GM12873 (cell line): ENCODE measurements at regions not wholly inside any gene's neighbourhood (a gene's known extent, or its start where the extent isn't known, plus 50 kb on each side); places are given as distances from the start of the nearest gene placed in this dataset.

Experiments used
- CTCF ChIP-seq: IDR thresholded peaks from 2 replicates; pipeline ENCODE4 v1.5.1; 2012; ENCODE audit warnings: low read depth, mild to moderate bottlenecking, moderate library complexity, low read length, control low read depth; ENCODE audit not compliant: insufficient read depth; ENCODE audit errors: missing control alignments

DNA sequence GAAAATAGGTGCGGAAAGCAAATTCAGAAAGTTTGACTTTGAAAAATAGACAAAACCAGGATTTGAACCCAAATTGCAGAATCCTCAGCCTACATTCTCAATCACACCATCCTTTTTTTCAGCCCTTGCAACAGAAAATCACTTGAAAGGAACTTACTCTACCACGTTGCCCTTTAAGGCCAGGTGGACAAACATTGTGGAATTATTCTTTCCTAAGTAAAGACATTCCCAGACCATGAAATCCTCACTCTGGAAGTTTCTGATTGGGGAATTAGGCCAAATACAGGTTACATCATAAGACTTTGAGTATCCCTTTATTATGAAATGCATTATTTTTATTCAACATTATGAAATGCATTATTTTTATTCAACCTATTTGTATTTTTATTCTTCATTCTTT, 259.4 kb downstream of the RAD51AP2 start:
- no peak for TF ChIP-seq CTCF

- no peak for TF ChIP-seq CTCF
Observed at GRCh38 chr2:17257189-17257909, 260.9 kb downstream of the RAD51AP2 start.

- TF ChIP-seq CTCF, result no peak
Observed at GRCh38 chr2:17255071-17255470, 263.2 kb downstream of the RAD51AP2 start.

DNA sequence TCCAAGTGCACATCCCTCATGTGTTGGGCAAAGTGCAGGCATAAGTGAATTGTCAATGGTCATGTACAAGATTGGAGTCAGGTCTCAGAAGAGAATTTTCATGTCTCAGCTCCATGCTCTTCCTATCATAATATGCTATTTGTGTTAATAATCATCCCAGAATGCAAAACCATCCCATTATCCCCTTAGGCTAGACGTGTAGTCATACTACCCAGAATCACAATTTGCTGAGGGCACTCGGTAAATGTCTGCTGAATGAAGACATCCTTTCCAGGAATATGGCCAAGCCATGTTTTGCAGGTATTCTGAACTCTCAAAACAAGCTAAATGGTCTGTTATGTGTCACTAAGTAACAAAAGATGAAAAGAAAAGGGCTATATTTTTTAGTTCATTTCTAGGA, 263.8 kb downstream of the RAD51AP2 start:
- no peak for TF ChIP-seq CTCF

GRCh38 chr2:17252258-17252657, 266.0 kb downstream of the RAD51AP2 start:
- TF ChIP-seq CTCF, result no peak

DNA sequence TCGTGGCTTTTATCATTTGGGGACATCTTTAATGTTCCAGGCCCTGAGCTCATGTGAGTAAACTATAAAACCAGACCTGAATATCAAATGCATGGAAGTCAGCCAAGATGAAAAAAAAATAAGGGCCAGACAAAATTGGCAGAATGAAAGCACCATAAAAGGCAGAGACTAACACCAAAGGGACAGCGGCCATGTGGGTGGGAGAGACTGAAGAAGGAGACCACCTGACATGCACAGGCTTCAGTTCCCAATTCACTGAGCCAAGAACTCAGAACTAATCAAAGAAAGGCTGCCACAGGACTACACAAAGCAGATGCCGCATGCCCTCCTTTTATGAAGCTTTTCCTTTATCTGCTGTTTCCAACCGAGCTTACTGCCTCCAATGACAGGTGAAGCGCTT, 267.1 kb downstream of the RAD51AP2 start:
- TF ChIP-seq CTCF, result no peak

GRCh38 chr2:17249249-17249648, 269.0 kb downstream of the RAD51AP2 start:
- TF ChIP-seq CTCF, result no peak

- TF ChIP-seq CTCF, result no peak
Observed at GRCh38 chr2:17245906-17246305, 272.3 kb downstream of the RAD51AP2 start.
